ENCODE measurements at regions not wholly inside any gene's neighbourhood (a gene's known extent, or its start where the extent isn't known, plus 50 kb on each side); places are given as distances from the start of the nearest gene placed in this dataset.
"Not testable (repeated sequence)": the region's sequence is repeated elsewhere in the genome, so short reads cannot be mapped to it uniquely, and the experiment has no call there.

DNA sequence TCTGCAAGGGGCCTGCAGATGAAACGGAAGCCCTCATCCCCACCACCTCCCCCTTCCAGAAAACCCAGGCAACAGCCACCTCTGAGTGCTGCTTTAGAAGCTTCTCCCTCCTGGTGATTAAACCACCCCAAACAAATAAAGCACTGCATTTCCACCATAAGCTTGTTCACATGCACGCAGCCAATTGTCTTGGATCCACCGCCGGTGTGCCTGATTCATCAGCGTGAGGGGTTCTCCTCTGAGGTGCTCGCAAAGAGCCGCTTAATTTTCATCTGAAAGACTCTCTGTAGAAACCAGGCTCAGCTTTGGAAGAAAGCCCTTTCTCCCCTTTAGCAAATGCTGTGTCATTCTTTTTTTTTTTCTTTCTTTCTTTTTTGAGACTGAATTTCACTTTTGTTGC is 155.2 kb upstream of the EEF2KMT start:
- Histone ChIP-seq H3K9ac (ENCODE audit: low read depth in 1 of 3, low read length in 3 of 3) (no peak overlapping the region), H3K9me3 (ENCODE audit: control insufficient read depth in 3 of 3, low read length in 3 of 3) (no peaks in the 10 kb centered on the region), H3K4me1 (ENCODE audit: control insufficient read depth in 3 of 3, insufficient read depth in 3 of 3, low read length in 3 of 3) (no peaks in the 10 kb centered on the region), H3K4me3 (ENCODE audit: low read length in 3 of 3) (no peak overlapping the region), H3K27ac (ENCODE audit: low read depth, low read length) (no peak overlapping the region), H3K36me3 (ENCODE audit: control insufficient read depth in 3 of 3, insufficient read depth in 3 of 3, low read length in 3 of 3) (no peaks in the 10 kb centered on the region), H3K27me3 (ENCODE audit: control insufficient read depth in 3 of 3, insufficient read depth in 3 of 3, low read length in 3 of 3) (peaks cover 0 to 2% (median 0%) of the 10 kb centered on the region in 3 donors)

DNA sequence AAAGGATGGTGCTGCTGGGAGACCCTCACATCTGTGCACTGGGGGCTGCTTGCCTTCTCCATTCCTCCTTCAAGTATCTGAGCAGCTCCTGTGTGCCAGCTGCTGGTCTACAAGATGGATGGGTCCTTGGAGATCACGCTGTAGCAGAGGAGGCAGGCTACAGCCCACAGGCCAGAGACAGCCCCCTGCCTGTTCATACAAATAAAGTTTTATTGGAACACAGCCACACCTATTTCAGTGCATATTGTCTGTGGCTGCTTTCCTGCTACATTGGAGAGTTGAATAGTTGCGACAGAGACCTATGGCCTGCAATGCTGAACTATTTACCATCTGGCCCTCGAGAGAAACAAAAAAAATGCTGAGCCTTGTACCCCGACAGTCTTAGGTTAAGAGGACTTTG is 149.8 kb upstream of the EEF2KMT start:
- not testable (repeated sequence) for H3K9me3 ChIP-seq (ENCODE audit: control insufficient read depth in 3 of 3, low read length in 3 of 3); H3K4me1 ChIP-seq (ENCODE audit: control insufficient read depth in 3 of 3, insufficient read depth in 3 of 3, low read length in 3 of 3); H3K9ac ChIP-seq (ENCODE audit: low read depth in 1 of 3, low read length in 3 of 3); H3K36me3 ChIP-seq (ENCODE audit: control insufficient read depth in 3 of 3, insufficient read depth in 3 of 3, low read length in 3 of 3); H3K27ac ChIP-seq (ENCODE audit: low read depth, low read length); H3K4me3 ChIP-seq (ENCODE audit: low read length in 3 of 3); H3K27me3 ChIP-seq (ENCODE audit: control insufficient read depth in 3 of 3, insufficient read depth in 3 of 3, low read length in 3 of 3)

DNA sequence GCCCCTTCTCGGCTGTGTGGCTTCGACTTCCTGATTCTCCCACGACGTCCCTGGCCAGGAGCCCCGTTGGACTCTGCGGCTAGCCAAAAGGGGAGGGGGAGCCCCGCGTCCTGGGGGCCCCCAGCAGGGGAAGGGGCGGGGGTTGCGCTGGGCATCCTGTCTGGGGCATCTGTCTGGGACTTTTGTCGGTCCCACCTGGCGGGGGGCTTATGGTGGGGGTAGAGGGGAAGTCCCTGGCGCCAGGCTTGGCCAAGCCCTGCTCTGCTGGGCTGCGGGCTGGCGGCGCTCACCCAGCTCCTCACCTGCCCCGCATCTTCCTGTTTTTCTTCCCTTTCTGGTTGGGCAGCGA is 142.7 kb upstream of the EEF2KMT start:
- H3K9ac ChIP-seq (ENCODE audit: low read depth in 1 of 3, low read length in 3 of 3); H3K4me3 ChIP-seq (ENCODE audit: low read length in 3 of 3); H3K9me3 ChIP-seq (ENCODE audit: control insufficient read depth in 3 of 3, low read length in 3 of 3); H3K4me1 ChIP-seq (ENCODE audit: control insufficient read depth in 3 of 3, insufficient read depth in 3 of 3, low read length in 3 of 3); H3K36me3 ChIP-seq (ENCODE audit: control insufficient read depth in 3 of 3, insufficient read depth in 3 of 3, low read length in 3 of 3); H3K27ac ChIP-seq (ENCODE audit: low read depth, low read length): not testable (repeated sequence)
- peaks cover 0 to 14% (median 3%) of the 10 kb centered on the region in 3 donors for H3K27me3 ChIP-seq (ENCODE audit: control insufficient read depth in 3 of 3, insufficient read depth in 3 of 3, low read length in 3 of 3)

DNA sequence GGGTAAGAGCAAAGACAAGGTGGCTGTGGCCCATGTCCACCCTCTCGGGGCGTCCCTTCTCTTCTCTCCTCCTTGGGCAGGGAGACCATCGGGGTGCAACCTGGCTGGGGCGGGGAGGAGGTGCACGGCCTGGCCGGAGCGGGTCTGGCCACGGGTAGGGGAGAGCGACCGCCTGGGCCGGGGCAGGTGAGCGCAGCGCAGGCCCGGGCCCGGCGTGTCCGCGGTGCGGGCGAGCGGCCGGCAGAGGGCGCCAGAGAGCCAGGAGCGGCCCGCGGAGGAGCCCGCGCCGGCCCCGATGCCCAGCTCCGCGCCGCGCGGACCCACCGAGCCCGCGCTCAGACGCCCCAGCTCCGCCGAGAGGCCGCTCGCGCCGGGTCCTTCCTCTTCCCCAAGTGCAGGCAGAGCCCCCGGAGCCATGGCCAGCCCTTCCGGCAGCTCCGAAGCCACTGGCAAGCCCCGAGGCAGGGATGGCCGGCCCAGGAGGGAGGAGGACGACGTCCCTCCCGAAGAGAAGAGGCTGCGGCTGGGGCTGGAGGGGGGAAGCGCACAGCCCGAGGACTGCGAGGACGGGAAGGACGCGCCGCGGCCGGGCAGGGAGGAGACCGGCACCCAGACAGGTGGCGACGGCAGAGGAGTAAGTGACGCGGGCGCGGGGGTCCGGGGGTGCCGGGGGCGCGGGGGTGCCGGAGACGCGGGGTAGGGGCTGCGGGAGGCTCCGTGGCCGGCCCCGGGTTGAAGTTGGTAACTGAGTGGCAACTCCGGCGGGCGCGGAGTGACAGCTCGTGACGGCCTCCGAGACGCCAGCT is 142.1 kb upstream of the EEF2KMT start:
- not testable (repeated sequence) for H3K36me3 ChIP-seq (ENCODE audit: control insufficient read depth in 3 of 3, insufficient read depth in 3 of 3, low read length in 3 of 3); H3K27ac ChIP-seq (ENCODE audit: low read depth, low read length); H3K4me1 ChIP-seq (ENCODE audit: control insufficient read depth in 3 of 3, insufficient read depth in 3 of 3, low read length in 3 of 3); H3K9ac ChIP-seq (ENCODE audit: low read depth in 1 of 3, low read length in 3 of 3); H3K9me3 ChIP-seq (ENCODE audit: control insufficient read depth in 3 of 3, low read length in 3 of 3); H3K4me3 ChIP-seq (ENCODE audit: low read length in 3 of 3)
- peaks cover 0 to 14% (median 3%) of the 10 kb centered on the region in 3 donors for H3K27me3 ChIP-seq (ENCODE audit: control insufficient read depth in 3 of 3, insufficient read depth in 3 of 3, low read length in 3 of 3)

DNA sequence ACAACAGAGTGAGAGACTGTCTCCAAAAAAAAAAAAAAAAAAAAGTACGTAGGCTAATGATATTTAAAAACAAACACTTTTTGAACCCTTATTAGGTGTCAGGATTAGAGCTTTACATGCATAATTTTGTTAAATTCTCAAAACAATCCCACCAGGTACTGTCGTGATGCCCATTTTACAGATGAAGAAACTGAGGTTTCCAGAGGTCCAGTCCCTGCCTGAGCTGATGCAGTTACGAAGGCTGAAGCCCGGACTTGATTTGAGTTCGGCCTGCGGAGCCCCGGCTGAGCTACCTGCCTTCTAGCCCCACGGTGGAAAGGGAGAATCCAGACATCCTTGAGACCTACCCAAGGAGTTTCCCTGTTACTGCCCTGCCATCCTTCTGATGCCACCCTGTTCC is 137.5 kb upstream of the EEF2KMT start:
- Histone ChIP-seq H3K9ac (ENCODE audit: low read depth in 1 of 3, low read length in 3 of 3) (no peak overlapping the region), H3K27me3 (ENCODE audit: control insufficient read depth in 3 of 3, insufficient read depth in 3 of 3, low read length in 3 of 3) (peaks cover 0 to 10% (median 3%) of the 10 kb centered on the region in 3 donors), H3K36me3 (ENCODE audit: control insufficient read depth in 3 of 3, insufficient read depth in 3 of 3, low read length in 3 of 3) (no peaks in the 10 kb centered on the region), H3K9me3 (ENCODE audit: control insufficient read depth in 3 of 3, low read length in 3 of 3) (no peaks in the 10 kb centered on the region), H3K4me1 (ENCODE audit: control insufficient read depth in 3 of 3, insufficient read depth in 3 of 3, low read length in 3 of 3) (no peaks in the 10 kb centered on the region), H3K4me3 (ENCODE audit: low read length in 3 of 3) (no peak overlapping the region), H3K27ac (ENCODE audit: low read depth, low read length) (no peak overlapping the region)

DNA sequence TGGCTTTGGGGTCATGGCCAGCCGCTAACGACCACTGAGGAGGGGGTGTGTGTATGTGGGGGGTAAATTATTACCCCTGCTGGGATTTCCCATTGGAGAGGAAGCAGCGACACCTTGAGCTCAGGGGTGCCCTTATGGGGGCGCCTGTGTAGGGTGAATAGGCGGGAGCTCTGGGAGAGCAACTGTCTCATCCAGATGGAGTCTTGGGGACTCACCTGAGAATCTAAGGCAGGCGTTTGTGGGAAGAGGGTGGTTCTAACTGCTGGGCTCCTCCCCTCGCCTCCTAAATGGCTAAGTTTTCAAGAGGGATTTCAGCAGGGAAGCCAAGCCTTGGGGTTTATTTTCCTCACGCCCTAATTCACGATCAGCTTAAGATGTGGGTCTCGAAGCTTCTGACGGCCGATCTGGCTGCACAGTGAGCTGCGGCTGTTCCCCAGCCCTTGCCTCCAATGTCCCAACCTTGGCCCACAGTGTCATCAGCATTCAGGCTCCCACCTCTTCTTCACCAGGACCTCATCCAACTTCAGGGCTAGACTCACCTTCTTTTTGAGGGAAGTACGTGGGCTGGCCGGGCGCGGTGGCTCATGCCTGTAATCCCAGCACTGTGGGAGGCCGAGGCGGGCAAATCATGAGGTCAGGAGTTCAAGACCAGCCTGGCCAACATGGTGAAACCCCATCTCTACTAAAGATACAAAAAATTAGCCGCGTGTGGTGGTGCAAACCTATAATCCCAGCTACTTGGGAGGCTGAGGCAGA is 136.9 kb upstream of the EEF2KMT start:
- no peak overlapping the region for H3K9ac ChIP-seq (ENCODE audit: low read depth in 1 of 3, low read length in 3 of 3)
- H3K27ac ChIP-seq (ENCODE audit: low read depth, low read length), result no peak overlapping the region
- H3K27me3 ChIP-seq (ENCODE audit: control insufficient read depth in 3 of 3, insufficient read depth in 3 of 3, low read length in 3 of 3), result peaks cover 0 to 14% (median 3%) of the 10 kb centered on the region in 3 donors
- H3K36me3 ChIP-seq (ENCODE audit: control insufficient read depth in 3 of 3, insufficient read depth in 3 of 3, low read length in 3 of 3), result no peaks in the 10 kb centered on the region
- H3K9me3 ChIP-seq (ENCODE audit: control insufficient read depth in 3 of 3, low read length in 3 of 3), result no peaks in the 10 kb centered on the region
- no peaks in the 10 kb centered on the region for H3K4me1 ChIP-seq (ENCODE audit: control insufficient read depth in 3 of 3, insufficient read depth in 3 of 3, low read length in 3 of 3)
- no peak overlapping the region for H3K4me3 ChIP-seq (ENCODE audit: low read length in 3 of 3)

DNA sequence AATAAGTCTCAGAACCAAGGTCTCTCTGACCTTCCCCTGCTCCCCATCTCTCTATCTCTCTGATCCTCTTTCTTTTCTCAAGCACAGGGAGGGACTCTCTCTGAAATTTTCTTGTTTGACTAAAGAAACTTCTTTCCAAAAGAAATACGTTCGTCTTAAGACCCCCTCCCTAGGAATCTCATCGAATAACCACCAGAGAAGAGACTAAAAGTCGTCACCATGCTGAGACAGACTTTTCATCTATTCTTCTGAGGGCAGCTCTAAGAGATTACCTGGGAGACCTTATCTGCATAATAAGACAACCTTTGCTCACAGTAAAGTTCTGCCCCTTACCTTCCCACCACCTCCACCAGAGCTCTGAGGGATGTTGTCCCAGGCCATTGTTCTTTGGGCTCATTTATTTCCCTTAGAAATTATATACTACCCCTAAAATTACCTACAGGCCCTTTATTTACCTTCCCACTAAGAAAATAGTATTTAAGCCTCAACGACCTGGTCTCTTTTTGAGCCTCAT is 133.7 kb upstream of the EEF2KMT start:
- H3K9me3 ChIP-seq (ENCODE audit: control insufficient read depth in 3 of 3, low read length in 3 of 3), result no peaks in the 10 kb centered on the region
- peaks cover 0 to 7% (median 0%) of the 10 kb centered on the region in 3 donors for H3K27me3 ChIP-seq (ENCODE audit: control insufficient read depth in 3 of 3, insufficient read depth in 3 of 3, low read length in 3 of 3)
- no peak overlapping the region for H3K27ac ChIP-seq (ENCODE audit: low read depth, low read length)
- H3K4me3 ChIP-seq (ENCODE audit: low read length in 3 of 3), result no peak overlapping the region
- no peaks in the 10 kb centered on the region for H3K36me3 ChIP-seq (ENCODE audit: control insufficient read depth in 3 of 3, insufficient read depth in 3 of 3, low read length in 3 of 3)
- no peak overlapping the region for H3K9ac ChIP-seq (ENCODE audit: low read depth in 1 of 3, low read length in 3 of 3)
- no peaks in the 10 kb centered on the region for H3K4me1 ChIP-seq (ENCODE audit: control insufficient read depth in 3 of 3, insufficient read depth in 3 of 3, low read length in 3 of 3)

DNA sequence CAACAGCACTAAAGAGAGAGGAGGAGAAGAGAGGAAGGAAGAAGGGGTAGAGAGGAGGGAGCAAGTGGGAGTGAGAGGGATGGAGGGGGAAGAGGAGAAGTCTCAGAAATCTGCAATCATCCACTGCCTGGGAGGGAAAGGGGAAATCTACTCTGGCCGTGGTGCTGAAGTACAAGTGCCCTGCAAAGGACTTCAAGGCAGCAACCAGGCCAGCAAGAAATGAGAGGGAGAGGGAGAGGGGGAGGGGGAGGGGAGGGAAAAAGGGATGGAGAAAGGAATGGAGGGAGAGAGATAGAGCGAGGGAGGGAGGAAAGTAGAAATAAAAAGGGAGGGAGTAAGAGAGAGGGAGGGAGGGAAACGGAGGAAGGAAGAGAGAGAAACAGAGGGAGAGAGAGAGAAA is 130.8 kb upstream of the EEF2KMT start:
- H3K4me3 ChIP-seq (ENCODE audit: low read length in 3 of 3), result no peak overlapping the region
- no peaks in the 10 kb centered on the region for H3K9me3 ChIP-seq (ENCODE audit: control insufficient read depth in 3 of 3, low read length in 3 of 3)
- H3K9ac ChIP-seq (ENCODE audit: low read depth in 1 of 3, low read length in 3 of 3), result no peak overlapping the region
- H3K36me3 ChIP-seq (ENCODE audit: control insufficient read depth in 3 of 3, insufficient read depth in 3 of 3, low read length in 3 of 3), result no peaks in the 10 kb centered on the region
- peaks cover 0 to 7% (median 5%) of the 10 kb centered on the region in 3 donors for H3K27me3 ChIP-seq (ENCODE audit: control insufficient read depth in 3 of 3, insufficient read depth in 3 of 3, low read length in 3 of 3)
- no peak overlapping the region for H3K27ac ChIP-seq (ENCODE audit: low read depth, low read length)
- no peaks in the 10 kb centered on the region for H3K4me1 ChIP-seq (ENCODE audit: control insufficient read depth in 3 of 3, insufficient read depth in 3 of 3, low read length in 3 of 3)

DNA sequence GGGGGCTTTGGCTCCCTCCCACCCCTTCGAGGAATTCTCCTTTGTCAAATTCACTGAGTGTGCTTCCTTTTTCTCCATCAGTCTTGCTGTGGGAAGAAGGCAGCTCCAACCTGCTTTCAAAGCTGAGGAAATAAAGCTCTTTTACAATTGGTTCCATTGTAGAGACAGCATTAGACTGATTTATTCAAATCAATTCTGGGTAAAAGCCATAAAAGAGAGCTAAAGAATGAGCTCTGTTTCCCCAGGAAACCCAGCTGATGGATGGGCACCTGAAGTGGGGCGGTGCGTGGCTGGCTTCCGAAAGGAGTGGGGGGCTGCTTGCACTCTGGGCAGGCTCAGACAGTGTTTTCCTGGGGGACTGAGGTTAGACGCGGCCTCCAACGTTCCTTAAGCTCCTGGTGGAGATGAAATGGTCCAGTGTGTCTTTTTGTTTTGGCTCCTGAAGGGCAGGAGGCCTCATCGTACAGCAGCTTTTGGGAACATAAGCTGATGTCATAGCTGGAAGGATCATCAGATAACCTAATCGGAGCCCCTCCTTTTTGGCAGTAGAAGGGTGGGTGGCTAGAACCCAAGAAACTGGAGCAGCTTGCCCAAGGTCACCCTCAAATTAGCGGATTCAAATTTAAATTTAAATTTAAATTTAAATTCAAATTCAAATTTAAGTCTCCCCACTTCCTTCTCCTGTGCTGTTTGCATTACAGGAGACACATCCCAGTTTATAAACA is 128.5 kb upstream of the EEF2KMT start:
- Histone ChIP-seq H3K4me1 (ENCODE audit: control insufficient read depth in 3 of 3, insufficient read depth in 3 of 3, low read length in 3 of 3) (no peaks in the 10 kb centered on the region), H3K9me3 (ENCODE audit: control insufficient read depth in 3 of 3, low read length in 3 of 3) (no peaks in the 10 kb centered on the region), H3K27me3 (ENCODE audit: control insufficient read depth in 3 of 3, insufficient read depth in 3 of 3, low read length in 3 of 3) (peaks cover 0 to 5% (median 4%) of the 10 kb centered on the region in 3 donors), H3K36me3 (ENCODE audit: control insufficient read depth in 3 of 3, insufficient read depth in 3 of 3, low read length in 3 of 3) (no peaks in the 10 kb centered on the region), H3K9ac (ENCODE audit: low read depth in 1 of 3, low read length in 3 of 3) (no peak overlapping the region), H3K4me3 (ENCODE audit: low read length in 3 of 3) (no peak overlapping the region), H3K27ac (ENCODE audit: low read depth, low read length) (no peak overlapping the region)

DNA sequence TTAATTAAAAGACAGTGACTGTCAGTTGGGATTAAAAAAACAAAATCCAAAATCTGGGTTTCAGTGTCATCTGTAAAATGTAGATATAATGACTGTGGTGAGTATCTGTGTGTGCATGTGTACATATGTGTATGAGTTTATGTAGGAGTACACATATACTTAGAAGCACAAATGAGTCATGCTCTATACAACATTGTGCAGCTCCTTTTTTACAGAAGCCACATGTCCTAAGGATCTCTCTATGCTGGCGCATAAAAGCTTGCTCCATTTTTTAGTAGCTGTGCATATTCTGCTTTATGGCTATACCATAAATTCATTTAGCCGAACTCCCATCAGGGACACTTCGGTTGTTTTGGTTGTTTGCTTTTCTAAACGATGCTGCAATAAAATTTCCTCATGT is 125.2 kb upstream of the EEF2KMT start:
- Histone ChIP-seq H3K4me1 (ENCODE audit: control insufficient read depth in 3 of 3, insufficient read depth in 3 of 3, low read length in 3 of 3) (no peaks in the 10 kb centered on the region), H3K27ac (ENCODE audit: low read depth, low read length) (no peak overlapping the region), H3K4me3 (ENCODE audit: low read length in 3 of 3) (no peak overlapping the region), H3K36me3 (ENCODE audit: control insufficient read depth in 3 of 3, insufficient read depth in 3 of 3, low read length in 3 of 3) (no peaks in the 10 kb centered on the region), H3K9ac (ENCODE audit: low read depth in 1 of 3, low read length in 3 of 3) (no peak overlapping the region), H3K9me3 (ENCODE audit: control insufficient read depth in 3 of 3, low read length in 3 of 3) (no peaks in the 10 kb centered on the region), H3K27me3 (ENCODE audit: control insufficient read depth in 3 of 3, insufficient read depth in 3 of 3, low read length in 3 of 3) (peaks cover 0 to 5% (median 0%) of the 10 kb centered on the region in 3 donors)
